ENCODE measurements at regions not wholly inside any gene's neighbourhood (a gene's known extent, or its start where the extent isn't known, plus 50 kb on each side); places are given as distances from the start of the nearest gene placed in this dataset.

- TF ChIP-seq POLR2AphosphoS5 (IDR thresholded peaks at IDR 0.05; ENCODE audit: low read depth, low read length) (no peak), TAF1 (IDR thresholded peaks at IDR 0.05; ENCODE audit: borderline replicate concordance, low read depth, low read length) (no peak), POLR2A (IDR thresholded peaks at IDR 0.05; ENCODE audit: low read depth, low read length) (no peak)
Observed at GRCh38 chr3:166663194-166663593, 716.9 kb downstream of the ZBBX start.

Measured in GM12892 (cell line).